ENCODE measurements at regions not wholly inside any gene's neighbourhood (a gene's known extent, or its start where the extent isn't known, plus 50 kb on each side); places are given as distances from the start of the nearest gene placed in this dataset.

DNA sequence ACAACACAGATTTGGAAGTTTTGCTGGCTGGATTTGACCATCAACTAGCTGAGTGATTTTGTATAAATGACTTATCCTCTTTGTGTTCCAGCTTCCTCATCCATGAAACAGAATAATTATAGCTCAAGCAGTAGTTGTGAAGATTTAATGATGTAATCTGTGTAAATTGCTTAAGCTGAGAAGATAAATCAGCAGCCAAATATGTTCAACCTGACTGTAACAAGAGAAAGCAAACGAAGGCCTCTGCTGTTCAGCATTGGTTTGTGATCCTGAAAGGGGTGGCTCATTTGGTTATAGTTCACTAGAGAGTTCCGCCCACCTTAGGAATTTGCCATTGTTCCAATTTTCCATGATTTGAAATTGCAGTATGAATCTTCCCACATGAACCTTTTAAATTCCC lies 75.7 kb upstream of the CCDC112 start:
- Histone ChIP-seq H3K4me1 (ENCODE audit: insufficient read depth, low read length, poor library complexity, severe bottlenecking) (no peaks in the 10 kb centered on the region), H3K4me3 (ENCODE audit: low read depth, low read length, poor library complexity, severe bottlenecking) (no peak overlapping the region), H3K27ac (ENCODE audit: low read depth, low read length, poor library complexity, severe bottlenecking) (no peak overlapping the region), H3K9me3 (ENCODE audit: low read depth, low read length, poor library complexity, severe bottlenecking) (no peaks in the 10 kb centered on the region), H3K27me3 (replicated peaks; ENCODE audit: insufficient read depth, low read depth, low read length, poor library complexity) (no peaks in the 10 kb centered on the region), H3K36me3 (ENCODE audit: insufficient read depth, low read length, poor library complexity, severe bottlenecking) (no peaks in the 10 kb centered on the region)
- POLR2A ChIA-PET (ENCODE audit: low non-redundant PET) = no interaction called here
- TF ChIP-seq EZH2 (IDR thresholded peaks at IDR 0.05; ENCODE audit: borderline replicate concordance, low read depth, low read length, poor library complexity, severe bottlenecking) = no peak
- TF ChIP-seq, protein P1, sequence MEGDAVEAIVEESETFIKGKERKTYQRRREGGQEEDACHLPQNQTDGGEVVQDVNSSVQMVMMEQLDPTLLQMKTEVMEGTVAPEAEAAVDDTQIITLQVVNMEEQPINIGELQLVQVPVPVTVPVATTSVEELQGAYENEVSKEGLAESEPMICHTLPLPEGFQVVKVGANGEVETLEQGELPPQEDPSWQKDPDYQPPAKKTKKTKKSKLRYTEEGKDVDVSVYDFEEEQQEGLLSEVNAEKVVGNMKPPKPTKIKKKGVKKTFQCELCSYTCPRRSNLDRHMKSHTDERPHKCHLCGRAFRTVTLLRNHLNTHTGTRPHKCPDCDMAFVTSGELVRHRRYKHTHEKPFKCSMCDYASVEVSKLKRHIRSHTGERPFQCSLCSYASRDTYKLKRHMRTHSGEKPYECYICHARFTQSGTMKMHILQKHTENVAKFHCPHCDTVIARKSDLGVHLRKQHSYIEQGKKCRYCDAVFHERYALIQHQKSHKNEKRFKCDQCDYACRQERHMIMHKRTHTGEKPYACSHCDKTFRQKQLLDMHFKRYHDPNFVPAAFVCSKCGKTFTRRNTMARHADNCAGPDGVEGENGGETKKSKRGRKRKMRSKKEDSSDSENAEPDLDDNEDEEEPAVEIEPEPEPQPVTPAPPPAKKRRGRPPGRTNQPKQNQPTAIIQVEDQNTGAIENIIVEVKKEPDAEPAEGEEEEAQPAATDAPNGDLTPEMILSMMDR (conservative IDR thresholded peaks at IDR 0.05; ENCODE audit: low read depth, low read length) = no peak
- CTCF ChIA-PET = interaction anchor here (0.5 kb wide), 1 partner anchor 202 kb away, joined by 3 read pairs; no protein-coding TSS in a partner anchor
- no TSS peak for BruUV-seq (replicated peaks)
- peak; percentile 29 for DNase-seq (ENCODE audit: low spot score)
- intact Hi-C loops (cut with micrococcal nuclease; ENCODE audit: unreplicated experiment) = no loop called here

DNA sequence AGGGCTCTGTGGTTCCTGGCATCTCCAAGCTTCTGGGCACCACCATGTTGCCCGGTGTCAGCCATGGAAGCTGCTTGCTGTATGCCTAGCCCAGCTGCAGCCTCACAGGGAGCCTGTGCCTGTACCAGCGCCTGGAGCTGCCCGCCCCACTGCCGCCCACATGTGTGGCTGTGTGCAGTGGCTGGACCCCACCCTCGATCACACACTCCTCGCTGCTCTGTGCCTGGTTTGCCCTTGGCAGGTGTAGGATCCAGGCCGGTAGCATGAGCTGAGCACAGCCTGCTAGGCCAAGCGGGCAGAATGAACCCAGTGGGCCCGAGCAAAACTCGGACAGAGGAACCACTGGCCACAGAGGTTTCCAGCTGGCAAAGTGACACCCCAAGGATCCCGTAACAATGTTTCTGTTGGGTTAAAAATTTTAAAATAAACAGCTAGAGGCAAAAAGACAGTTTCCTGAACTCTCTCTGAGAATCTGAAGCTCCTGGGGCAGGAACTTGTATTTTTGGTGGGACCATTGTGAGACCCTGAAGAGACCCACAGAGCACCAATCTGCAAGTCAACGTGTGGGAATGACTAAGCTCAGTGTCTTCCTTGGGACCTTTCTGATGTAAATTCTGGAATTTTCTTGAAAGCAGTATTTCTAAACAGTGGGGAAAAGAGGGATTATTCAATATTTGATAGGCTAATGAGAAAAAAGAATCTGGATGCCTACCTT lies 73.1 kb upstream of the CCDC112 start:
- no TSS peak for BruUV-seq (replicated peaks)
- H3K36me3 ChIP-seq (ENCODE audit: insufficient read depth, low read length, poor library complexity, severe bottlenecking) = no peaks in the 10 kb centered on the region
- no peak for DNase-seq (ENCODE audit: low spot score)
- TF ChIP-seq, protein P1 (conservative IDR thresholded peaks at IDR 0.05; ENCODE audit: low read depth, low read length) = no peak
- no peak for TF ChIP-seq EZH2 (IDR thresholded peaks at IDR 0.05; ENCODE audit: borderline replicate concordance, low read depth, low read length, poor library complexity, severe bottlenecking)
- H3K27me3 ChIP-seq (replicated peaks; ENCODE audit: insufficient read depth, low read depth, low read length, poor library complexity) = no peaks in the 10 kb centered on the region
- no peak overlapping the region for H3K27ac ChIP-seq (ENCODE audit: low read depth, low read length, poor library complexity, severe bottlenecking)
- no peak overlapping the region for H3K4me3 ChIP-seq (ENCODE audit: low read depth, low read length, poor library complexity, severe bottlenecking)
- CTCF ChIA-PET = no interaction called here
- intact Hi-C loops (cut with micrococcal nuclease; ENCODE audit: unreplicated experiment) = no loop called here
- POLR2A ChIA-PET (ENCODE audit: low non-redundant PET) = interaction anchor here (0.6 kb wide), 1 partner anchor 45 kb away, joined by 11 read pairs; no protein-coding TSS in a partner anchor
- no peaks in the 10 kb centered on the region for H3K4me1 ChIP-seq (ENCODE audit: insufficient read depth, low read length, poor library complexity, severe bottlenecking)
- no peaks in the 10 kb centered on the region for H3K9me3 ChIP-seq (ENCODE audit: low read depth, low read length, poor library complexity, severe bottlenecking)

DNA sequence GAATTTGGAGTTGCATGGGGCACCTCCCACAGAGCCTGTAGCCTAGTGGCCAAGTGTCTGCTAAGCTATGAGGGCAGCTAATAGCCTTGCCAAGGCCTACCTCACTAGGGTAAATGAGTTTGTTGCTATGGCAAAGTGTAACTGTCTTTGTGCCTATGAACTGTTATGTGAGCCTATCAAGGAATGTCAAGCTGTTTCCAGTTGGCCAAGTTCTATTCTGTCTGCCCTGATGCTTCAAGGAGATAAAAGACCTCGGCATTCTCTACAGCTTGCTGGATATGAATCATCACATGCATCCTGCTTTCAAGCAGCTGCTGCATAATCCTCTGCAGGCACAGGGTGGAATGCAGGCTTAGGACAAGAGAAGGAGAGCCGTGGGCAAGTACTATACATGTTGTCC lies 69.8 kb upstream of the CCDC112 start:
- DNase-seq (ENCODE audit: low spot score) = peak; percentile 84
- intact Hi-C loops (cut with micrococcal nuclease; ENCODE audit: unreplicated experiment) = no loop called here
- no peak overlapping the region for H3K4me3 ChIP-seq (ENCODE audit: low read depth, low read length, poor library complexity, severe bottlenecking)
- no peaks in the 10 kb centered on the region for H3K36me3 ChIP-seq (ENCODE audit: insufficient read depth, low read length, poor library complexity, severe bottlenecking)
- no peak overlapping the region for H3K27ac ChIP-seq (ENCODE audit: low read depth, low read length, poor library complexity, severe bottlenecking)
- no peaks in the 10 kb centered on the region for H3K9me3 ChIP-seq (ENCODE audit: low read depth, low read length, poor library complexity, severe bottlenecking)
- no TSS peak for BruUV-seq (replicated peaks)
- TF ChIP-seq, protein P1 (conservative IDR thresholded peaks at IDR 0.05; ENCODE audit: low read depth, low read length) = no peak
- no peak for TF ChIP-seq EZH2 (IDR thresholded peaks at IDR 0.05; ENCODE audit: borderline replicate concordance, low read depth, low read length, poor library complexity, severe bottlenecking)
- CTCF ChIA-PET = no interaction called here
- POLR2A ChIA-PET (ENCODE audit: low non-redundant PET) = no interaction called here
- no peaks in the 10 kb centered on the region for H3K27me3 ChIP-seq (replicated peaks; ENCODE audit: insufficient read depth, low read depth, low read length, poor library complexity)
- no peaks in the 10 kb centered on the region for H3K4me1 ChIP-seq (ENCODE audit: insufficient read depth, low read length, poor library complexity, severe bottlenecking)
